ENCODE measurements at regions not wholly inside any gene's neighbourhood (a gene's known extent, or its start where the extent isn't known, plus 50 kb on each side); places are given as distances from the start of the nearest gene placed in this dataset.

- no peaks in the 10 kb centered on the region for H3K9me3 ChIP-seq
- 61% methylated on average over 4 of the region's 4 CpGs for WGBS (ENCODE audit: insufficient coverage, low coverage, low lambda C conversion rate, missing lambda C conversion rate)
- H3K27ac ChIP-seq = no peak overlapping the region
- no peaks in the 10 kb centered on the region for H3K27me3 ChIP-seq
- no peak overlapping the region for H3K4me3 ChIP-seq
- H3K36me3 ChIP-seq = no peaks in the 10 kb centered on the region
- TF ChIP-seq POLR2A (IDR thresholded peaks at IDR 0.05) = no peak
- TF ChIP-seq CTCF (IDR thresholded peaks at IDR 0.05) = no peak
- DNase-seq (no peak), ATAC-seq (no peak)
- H3K4me1 ChIP-seq = no peaks in the 10 kb centered on the region
- intact Hi-C loops (cut with DNase I) = no loop called here
Observed at GRCh38 chr7:68422281-68422680, 1176.0 kb upstream of the AUTS2 start.

- intact Hi-C loops (cut with DNase I) = no loop called here
- no peak for TF ChIP-seq POLR2A (IDR thresholded peaks at IDR 0.05)
- no peak for TF ChIP-seq CTCF (IDR thresholded peaks at IDR 0.05)
- ATAC-seq (no peak), DNase-seq (no peak)
- WGBS (ENCODE audit: insufficient coverage, low coverage, low lambda C conversion rate, missing lambda C conversion rate) = 49% methylated on average over 4 of the region's 5 CpGs
- Histone ChIP-seq H3K27ac (no peak overlapping the region), H3K36me3 (no peaks in the 10 kb centered on the region), H3K27me3 (no peaks in the 10 kb centered on the region), H3K9me3 (no peaks in the 10 kb centered on the region), H3K4me1 (no peaks in the 10 kb centered on the region), H3K4me3 (no peak overlapping the region)
Observed at GRCh38 chr7:68423356-68423755, 1174.9 kb upstream of the AUTS2 start.

- no peak overlapping the region for H3K27ac ChIP-seq
- no peaks in the 10 kb centered on the region for H3K27me3 ChIP-seq
- intact Hi-C loops (cut with DNase I) = no loop called here
- H3K9me3 ChIP-seq = no peaks in the 10 kb centered on the region
- DNase-seq (no peak), ATAC-seq (no peak)
- H3K4me1 ChIP-seq = no peaks in the 10 kb centered on the region
- no peak overlapping the region for H3K4me3 ChIP-seq
- no peak for TF ChIP-seq POLR2A (IDR thresholded peaks at IDR 0.05)
- TF ChIP-seq CTCF (IDR thresholded peaks at IDR 0.05) = no peak
- no peaks in the 10 kb centered on the region for H3K36me3 ChIP-seq
- 71% methylated on average over 3 of the region's 4 CpGs for WGBS (ENCODE audit: insufficient coverage, low coverage, low lambda C conversion rate, missing lambda C conversion rate)
Observed at GRCh38 chr7:68424658-68425297, 1173.5 kb upstream of the AUTS2 start.

GRCh38 chr7:68425377-68425776 is 1172.9 kb upstream of the AUTS2 start:
- no peaks in the 10 kb centered on the region for H3K4me1 ChIP-seq
- H3K36me3 ChIP-seq = no peaks in the 10 kb centered on the region
- TF ChIP-seq CTCF (IDR thresholded peaks at IDR 0.05) (no peak), POLR2A (IDR thresholded peaks at IDR 0.05) (no peak)
- intact Hi-C loops (cut with DNase I) = no loop called here
- 93% methylated on average over 3 of the region's 6 CpGs for WGBS (ENCODE audit: insufficient coverage, low coverage, low lambda C conversion rate, missing lambda C conversion rate)
- no peak overlapping the region for H3K4me3 ChIP-seq
- H3K27me3 ChIP-seq = no peaks in the 10 kb centered on the region
- H3K27ac ChIP-seq = no peak overlapping the region
- no peak for DNase-seq
- ATAC-seq = no peak
- H3K9me3 ChIP-seq = no peaks in the 10 kb centered on the region
